ENCODE measurements at regions not wholly inside any gene's neighbourhood (a gene's known extent, or its start where the extent isn't known, plus 50 kb on each side); places are given as distances from the start of the nearest gene placed in this dataset.
"Not testable (repeated sequence)": the region's sequence is repeated elsewhere in the genome, so short reads cannot be mapped to it uniquely, and the experiment has no call there.

- TF ChIP-seq CTCF (conservative IDR thresholded peaks at IDR 0.05; ENCODE audit: low read depth, low read length); EZH2 (IDR thresholded peaks at IDR 0.05; ENCODE audit: borderline replicate concordance, low read depth, low read length, poor library complexity, severe bottlenecking): not testable (repeated sequence)
Measured at GRCh38 chr3:127076166-127076992, 93.5 kb downstream of the PLXNA1 start.
